NCI-H2196 (cell line): ENCODE measurements at regions not wholly inside any gene's neighbourhood (a gene's known extent, or its start where the extent isn't known, plus 50 kb on each side); places are given as distances from the start of the nearest gene placed in this dataset.
A peak's percentile ranks its signal among the peaks of the same experiment; 100 is the strongest.

ENCODE experiments used
- DNase-seq: peaks from one replicate; lab custom pipeline; 2025; ENCODE audit not compliant: unreplicated experiment; lab: John Stamatoyannopoulos, UW

DNA sequence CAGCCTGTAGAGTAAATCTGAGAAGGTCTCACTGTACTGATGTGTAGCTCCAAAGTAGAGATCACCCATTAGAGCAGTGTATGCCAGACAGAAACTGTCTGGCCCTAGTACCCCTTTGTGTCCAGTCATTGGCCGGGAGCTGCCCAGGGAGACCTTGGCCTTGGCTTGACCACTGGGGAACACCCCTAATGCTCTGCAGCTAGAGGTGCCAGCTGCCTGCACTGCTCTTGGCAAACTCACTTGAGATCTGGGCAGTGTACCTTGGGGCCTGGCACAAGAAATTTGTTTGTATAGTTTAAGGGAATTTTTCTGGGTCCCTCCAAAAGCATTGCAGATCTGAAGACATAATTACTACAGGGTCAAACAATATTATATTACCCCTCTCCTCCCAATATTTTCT lies 78.7 kb upstream of the MPHOSPH6 start:
- no peak for DNase-seq

DNA sequence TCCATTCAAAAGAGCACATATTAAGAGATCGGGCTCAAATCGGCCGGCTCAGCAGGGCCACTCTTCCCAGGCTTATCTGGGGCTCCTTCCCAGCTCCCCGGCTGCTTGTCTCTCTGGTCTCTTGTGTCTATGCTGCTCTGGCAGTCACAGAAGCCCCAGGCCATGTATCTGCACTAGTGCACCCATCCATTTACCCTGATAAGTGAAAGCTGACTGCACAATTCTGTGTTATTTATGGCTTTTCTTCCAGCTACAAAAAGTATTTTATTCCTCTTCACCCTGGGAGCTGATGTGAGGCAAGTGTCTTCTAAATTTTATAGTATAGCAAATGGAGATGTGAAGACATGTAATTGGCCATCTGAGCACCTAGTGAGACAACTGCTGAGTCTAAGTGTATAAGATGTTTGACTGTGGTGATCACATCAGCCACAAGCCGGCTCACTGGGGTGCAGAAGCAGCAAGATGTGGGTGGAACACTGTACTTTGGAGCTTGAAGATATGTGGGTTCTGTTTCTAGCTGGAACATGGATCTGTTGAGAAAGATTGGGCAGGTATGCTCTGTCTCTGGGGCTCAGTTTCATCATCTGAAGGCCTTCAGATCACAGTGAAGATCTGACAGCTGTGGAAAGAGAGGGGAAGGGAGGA lies 78.1 kb upstream of the MPHOSPH6 start:
- no peak for DNase-seq

DNA sequence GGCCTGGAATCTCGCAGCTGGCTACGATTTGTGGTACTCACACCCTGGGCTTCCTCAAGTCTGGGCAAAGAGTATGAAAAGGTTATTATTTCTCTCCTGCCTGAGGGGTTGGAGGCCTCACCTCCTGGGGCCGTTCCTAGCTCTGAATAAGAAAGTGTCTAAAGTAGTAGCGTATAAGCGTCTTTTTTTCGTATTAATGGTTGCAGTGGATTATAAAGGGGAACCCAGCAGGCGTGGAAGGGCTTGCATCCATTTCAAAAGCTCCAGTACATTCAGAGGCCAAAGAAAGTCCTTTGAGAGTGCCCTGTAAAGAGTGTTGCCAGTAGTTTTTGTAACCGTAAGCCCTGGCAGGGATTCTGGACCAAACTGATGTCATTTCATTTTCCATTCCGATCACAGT lies 72.2 kb upstream of the MPHOSPH6 start:
- no peak for DNase-seq

DNA sequence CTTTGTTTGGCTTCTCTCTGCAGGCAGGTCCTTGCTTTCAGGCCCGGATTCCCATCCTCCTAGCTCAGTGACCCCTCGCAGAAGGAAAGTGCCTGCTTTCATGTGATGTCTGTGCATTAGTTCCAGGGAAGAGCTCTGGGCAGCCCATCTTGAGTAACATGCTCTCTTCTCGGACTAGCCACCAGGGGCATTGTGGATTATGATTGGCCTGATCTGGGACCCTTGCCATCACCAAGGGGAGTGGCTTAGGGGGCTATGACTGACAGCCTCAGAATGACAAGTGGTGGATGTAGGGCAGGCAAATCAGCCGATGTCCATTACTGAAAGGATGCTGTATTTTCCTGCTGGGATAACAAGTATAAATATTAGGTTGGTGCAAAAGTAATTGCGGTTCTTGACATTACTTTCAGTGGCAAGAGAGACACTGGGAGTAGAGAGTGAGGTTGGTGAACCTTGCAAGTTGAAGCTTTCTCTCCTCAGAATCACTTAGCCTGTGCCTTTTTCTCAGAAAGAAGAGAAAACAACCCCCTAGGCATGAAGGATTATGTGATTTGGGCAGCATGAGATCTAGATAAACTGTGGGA lies 71.5 kb upstream of the MPHOSPH6 start:
- DNase-seq: no peak

DNA sequence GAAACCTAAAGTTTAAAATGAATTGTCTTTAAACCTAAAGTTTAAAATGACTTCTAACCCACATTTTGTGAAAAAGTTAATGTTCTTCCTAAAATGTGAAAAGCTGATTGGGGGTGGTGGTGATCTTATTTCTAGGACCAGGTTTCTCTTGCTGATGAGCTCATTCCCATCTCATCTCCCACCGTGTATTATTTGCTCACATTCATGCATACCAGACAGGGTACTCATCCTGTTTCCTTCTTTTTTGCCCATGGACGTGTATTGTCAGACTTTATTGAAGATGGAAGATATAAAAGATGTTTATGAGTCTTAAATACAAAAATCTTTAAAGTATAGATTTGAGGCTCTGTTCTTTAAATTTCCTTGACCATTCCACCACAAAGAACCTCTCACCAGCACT lies 70.1 kb upstream of the MPHOSPH6 start:
- no peak for DNase-seq

DNA sequence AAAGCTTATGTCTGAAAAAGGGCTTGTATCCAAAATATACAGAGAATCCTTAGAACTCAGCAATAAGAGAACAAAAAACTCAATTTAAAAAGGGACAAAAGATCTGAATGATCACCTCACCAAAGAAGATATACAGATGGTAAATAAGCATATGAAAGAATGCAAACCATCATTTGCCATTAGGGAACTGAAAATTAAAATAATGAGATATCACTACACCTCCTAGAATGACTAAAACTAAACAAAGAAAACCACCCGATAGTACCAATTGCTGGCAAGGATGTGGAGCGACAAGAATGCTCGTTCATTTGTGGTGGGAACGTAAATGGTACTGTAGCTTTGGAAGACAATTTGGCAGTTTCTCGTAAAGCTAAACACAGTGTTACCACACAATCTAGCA lies 66.9 kb upstream of the MPHOSPH6 start:
- DNase-seq: no peak

DNA sequence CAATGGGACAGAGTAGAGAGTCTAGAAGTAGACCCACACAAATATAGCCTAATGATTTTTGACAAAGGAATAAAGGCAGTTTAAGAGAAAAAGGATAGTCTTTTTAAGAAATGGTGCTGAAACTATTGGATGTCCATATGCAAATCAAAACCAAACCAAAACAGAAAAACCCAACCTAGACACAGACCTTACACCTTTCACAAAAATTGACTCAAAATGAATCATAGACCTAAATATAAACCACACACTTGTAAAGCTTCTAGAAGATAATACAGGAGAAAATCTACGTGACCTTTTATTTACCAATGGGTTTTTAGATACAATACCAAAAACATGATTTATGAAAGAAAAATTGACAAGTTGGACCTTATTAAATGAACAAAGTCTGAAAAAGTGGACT lies 66.4 kb upstream of the MPHOSPH6 start:
- DNase-seq: no peak

DNA sequence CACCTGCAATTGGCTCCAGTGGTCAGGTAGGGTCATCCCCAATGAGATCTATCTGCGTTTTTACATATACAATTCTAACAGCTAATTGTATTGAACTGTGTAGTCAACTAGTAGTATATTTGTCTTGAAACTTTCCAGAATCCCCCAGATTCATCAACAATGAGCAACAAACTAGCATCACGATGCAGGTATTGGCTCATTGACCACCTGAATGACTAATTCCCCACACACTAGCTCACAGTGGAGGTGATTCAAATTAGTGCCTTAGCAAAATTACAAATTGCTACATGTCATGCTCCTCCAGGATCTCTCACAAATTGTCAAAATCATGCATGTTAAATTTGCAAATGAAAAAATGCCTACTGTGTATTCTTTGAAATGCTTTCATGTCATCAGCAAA lies 62.8 kb upstream of the MPHOSPH6 start:
- DNase-seq: no peak

DNA sequence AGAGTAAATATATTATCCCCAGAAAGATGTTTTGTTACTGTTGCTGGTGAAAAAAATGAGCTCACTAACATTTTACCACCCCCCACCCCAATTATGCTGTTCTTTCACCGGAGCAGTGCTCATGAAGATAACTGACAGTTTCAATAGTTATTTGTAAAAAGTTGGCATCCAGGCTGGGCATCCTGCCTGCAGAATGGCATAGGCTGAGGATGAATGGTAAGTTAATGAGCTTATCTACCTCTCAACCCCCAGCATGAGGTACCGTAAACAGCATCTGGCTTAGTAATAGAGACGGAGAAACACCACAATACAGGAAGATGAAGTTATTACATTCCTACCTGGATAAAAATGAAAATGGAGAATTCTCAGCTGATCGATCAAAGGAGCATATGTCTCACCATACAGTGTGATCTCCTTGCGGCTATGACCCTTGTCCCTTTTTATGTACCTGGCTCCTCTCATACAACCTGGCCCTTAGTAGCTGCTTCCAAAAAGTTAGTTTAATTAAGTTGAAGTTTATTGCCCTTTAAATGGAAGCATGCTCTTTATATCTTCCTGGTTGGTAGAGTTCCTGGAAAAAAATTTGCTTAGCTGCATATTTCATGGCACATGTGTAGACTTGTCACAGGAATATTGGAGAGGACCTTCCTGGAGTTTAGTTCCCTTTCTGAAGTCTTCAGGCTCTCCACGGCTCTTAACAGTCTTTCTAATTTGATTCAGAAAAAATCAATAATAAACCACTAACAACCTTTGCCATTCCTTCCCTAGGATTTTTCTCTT lies 61.2 kb upstream of the MPHOSPH6 start:
- no peak for DNase-seq

DNA sequence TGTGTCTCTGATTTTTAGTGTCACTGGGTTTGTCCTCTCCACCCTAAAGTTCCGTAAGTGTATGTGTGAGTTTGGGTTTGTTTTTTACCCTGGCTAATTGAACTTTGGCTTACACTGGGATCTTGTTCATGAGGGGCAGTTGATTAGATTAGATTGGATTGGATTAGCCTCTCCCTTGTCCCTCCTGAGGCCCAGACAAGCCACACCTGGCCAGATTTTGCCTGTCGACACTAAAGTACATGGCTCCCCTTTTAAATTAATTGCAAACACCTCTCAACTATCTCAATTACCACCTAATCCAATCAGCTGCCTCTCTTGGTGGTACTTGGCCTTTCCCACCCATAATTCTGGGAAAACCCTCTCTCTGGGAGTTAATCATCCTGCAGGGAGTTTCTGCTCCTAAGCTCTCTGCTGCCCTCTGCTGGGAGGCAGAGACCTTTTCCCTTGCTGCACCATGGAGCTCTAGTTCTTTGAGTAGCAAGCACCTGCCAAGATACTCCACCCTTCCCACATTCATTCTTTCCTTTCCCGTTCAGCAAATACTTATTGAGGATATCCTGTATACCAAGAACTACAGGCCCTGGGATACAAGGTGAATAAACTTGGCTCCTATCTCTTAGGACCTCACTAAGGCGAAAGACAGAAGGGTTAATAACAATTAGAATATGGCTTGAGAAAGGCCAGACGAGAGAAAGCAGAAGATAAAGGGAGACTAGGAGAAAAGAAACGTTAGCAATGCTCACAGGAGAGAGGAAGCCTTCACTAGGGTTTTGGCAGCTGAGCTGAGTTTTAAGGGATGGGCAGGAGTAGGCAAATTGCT lies 60.0 kb upstream of the MPHOSPH6 start:
- DNase-seq: peak; percentile 71

DNA sequence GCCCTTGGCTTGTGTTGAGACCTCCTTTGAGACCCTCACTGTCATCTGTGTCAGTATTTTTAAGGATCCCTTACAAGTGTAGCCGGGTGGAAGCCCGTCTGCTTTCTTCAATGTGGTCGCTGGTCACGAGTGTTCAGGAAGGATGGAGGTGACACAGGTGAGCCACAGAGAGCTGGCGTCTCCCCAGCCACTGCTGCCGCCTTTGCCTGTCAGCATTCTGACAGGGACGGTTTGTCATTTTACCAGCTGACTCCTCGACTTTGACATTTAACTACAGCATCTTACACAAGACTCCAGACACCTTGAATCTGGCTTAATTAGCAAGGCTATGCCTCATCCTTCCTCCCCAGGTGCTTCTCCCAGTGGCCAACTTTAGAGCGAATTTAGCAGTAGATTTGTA lies 56.3 kb upstream of the MPHOSPH6 start:
- no peak for DNase-seq

DNA sequence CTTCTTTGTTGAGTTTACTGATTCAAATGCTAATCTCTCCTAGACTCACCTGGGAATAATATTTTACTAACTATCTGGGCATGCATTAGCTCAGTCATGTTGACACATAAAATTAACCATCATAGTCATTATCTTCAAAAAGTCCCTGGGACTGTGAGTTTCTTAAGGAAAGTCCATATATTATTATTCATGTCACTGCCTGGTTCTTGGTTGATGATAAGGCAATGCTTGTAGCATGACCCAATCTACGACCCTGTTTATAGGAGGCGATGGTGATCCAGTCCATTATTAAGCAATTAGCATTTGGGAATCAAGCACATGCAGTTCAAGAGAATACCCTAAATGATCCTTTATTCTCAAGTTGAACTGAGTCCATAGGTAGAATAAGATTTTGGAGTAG lies 54.8 kb upstream of the MPHOSPH6 start:
- DNase-seq: no peak

DNA sequence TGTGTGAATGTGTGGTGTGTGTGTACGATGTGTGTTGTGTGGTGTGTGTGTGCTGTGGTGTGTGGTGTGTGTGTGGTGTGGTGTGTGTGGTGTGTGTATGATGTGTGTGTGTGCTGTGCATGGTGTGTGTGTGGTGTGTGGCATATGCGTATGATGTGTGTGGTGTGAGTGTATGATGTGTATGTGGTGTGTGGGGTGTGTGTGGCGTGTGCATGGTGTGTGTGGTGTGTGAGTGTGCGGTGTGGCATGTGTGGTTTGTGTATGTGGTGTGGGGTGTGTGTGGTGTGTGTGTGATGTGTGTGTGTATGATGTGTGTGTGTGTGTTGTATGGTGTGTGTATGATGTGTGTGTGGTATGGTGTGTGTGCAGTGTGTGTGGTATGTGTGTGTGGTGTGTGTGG lies 50.5 kb upstream of the MPHOSPH6 start:
- no peak for DNase-seq
